HG02943 (cell line): ENCODE measurements at regions not wholly inside any gene's neighbourhood (a gene's known extent, or its start where the extent isn't known, plus 50 kb on each side); places are given as distances from the start of the nearest gene placed in this dataset.
"Not testable (repeated sequence)": the region's sequence is repeated elsewhere in the genome, so short reads cannot be mapped to it uniquely, and the experiment has no call there.

Experiments
- ATAC-seq: cut with Tn5 transposase; IDR thresholded peaks from one replicate; pipeline ENCODE4 v1.9.1; 2021; ENCODE audit warnings: mild to moderate bottlenecking, low read depth, moderate library complexity; ENCODE audit not compliant: unreplicated experiment

- ATAC-seq: no peak
These were observed 604.7 kb upstream of the SOX9 start for GRCh38 chr17:71516149-71516548.

- no peak for ATAC-seq
These were observed 601.5 kb upstream of the SOX9 start for GRCh38 chr17:71519285-71519684.

GRCh38 chr17:71521724-71522123 lies 599.1 kb upstream of the SOX9 start:
- no peak for ATAC-seq

GRCh38 chr17:71522383-71522782 lies 598.4 kb upstream of the SOX9 start:
- ATAC-seq: no peak

- no peak for ATAC-seq
These were observed 593.5 kb upstream of the SOX9 start for GRCh38 chr17:71527311-71527710.

GRCh38 chr17:71528210-71528609 lies 592.6 kb upstream of the SOX9 start:
- ATAC-seq: no peak

GRCh38 chr17:71530248-71530647 lies 590.6 kb upstream of the SOX9 start:
- ATAC-seq: no peak

- ATAC-seq: no peak
These were observed 585.5 kb upstream of the SOX9 start for GRCh38 chr17:71535321-71535720.

GRCh38 chr17:71546419-71546818 lies 574.4 kb upstream of the SOX9 start:
- no peak for ATAC-seq

GRCh38 chr17:71547904-71548303 lies 572.9 kb upstream of the SOX9 start:
- ATAC-seq: no peak

GRCh38 chr17:71548540-71549190 lies 572.2 kb upstream of the SOX9 start:
- ATAC-seq: no peak

- ATAC-seq: no peak
These were observed 570.1 kb upstream of the SOX9 start for GRCh38 chr17:71550675-71551074.

- ATAC-seq: no peak
These were observed 567.4 kb upstream of the SOX9 start for GRCh38 chr17:71553381-71553780.

GRCh38 chr17:71558901-71559300 lies 561.9 kb upstream of the SOX9 start:
- ATAC-seq: no peak

- no peak for ATAC-seq
These were observed 548.5 kb upstream of the SOX9 start for GRCh38 chr17:71572343-71572742.

GRCh38 chr17:71578446-71578845 lies 542.4 kb upstream of the SOX9 start:
- ATAC-seq: no peak

- ATAC-seq: no peak
These were observed 540.6 kb upstream of the SOX9 start for GRCh38 chr17:71580220-71580619.

GRCh38 chr17:71585540-71585939 lies 535.3 kb upstream of the SOX9 start:
- ATAC-seq: no peak

- ATAC-seq: no peak
These were observed 528.4 kb upstream of the SOX9 start for GRCh38 chr17:71592431-71592830.

- ATAC-seq: no peak
These were observed 527.7 kb upstream of the SOX9 start for GRCh38 chr17:71593078-71593477.

GRCh38 chr17:71599583-71599982 lies 521.2 kb upstream of the SOX9 start:
- ATAC-seq: not testable (repeated sequence)

GRCh38 chr17:71600137-71600789 lies 520.6 kb upstream of the SOX9 start:
- ATAC-seq: no peak
